ENCODE measurements at regions not wholly inside any gene's neighbourhood (a gene's known extent, or its start where the extent isn't known, plus 50 kb on each side); places are given as distances from the start of the nearest gene placed in this dataset.

- no peaks in the 10 kb centered on the region for H3K4me1 Mint-ChIP-seq
- H3K4me3 Mint-ChIP-seq = no peak overlapping the region
- TF ChIP-seq, protein P1, sequence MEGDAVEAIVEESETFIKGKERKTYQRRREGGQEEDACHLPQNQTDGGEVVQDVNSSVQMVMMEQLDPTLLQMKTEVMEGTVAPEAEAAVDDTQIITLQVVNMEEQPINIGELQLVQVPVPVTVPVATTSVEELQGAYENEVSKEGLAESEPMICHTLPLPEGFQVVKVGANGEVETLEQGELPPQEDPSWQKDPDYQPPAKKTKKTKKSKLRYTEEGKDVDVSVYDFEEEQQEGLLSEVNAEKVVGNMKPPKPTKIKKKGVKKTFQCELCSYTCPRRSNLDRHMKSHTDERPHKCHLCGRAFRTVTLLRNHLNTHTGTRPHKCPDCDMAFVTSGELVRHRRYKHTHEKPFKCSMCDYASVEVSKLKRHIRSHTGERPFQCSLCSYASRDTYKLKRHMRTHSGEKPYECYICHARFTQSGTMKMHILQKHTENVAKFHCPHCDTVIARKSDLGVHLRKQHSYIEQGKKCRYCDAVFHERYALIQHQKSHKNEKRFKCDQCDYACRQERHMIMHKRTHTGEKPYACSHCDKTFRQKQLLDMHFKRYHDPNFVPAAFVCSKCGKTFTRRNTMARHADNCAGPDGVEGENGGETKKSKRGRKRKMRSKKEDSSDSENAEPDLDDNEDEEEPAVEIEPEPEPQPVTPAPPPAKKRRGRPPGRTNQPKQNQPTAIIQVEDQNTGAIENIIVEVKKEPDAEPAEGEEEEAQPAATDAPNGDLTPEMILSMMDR (IDR thresholded peaks at IDR 0.05) = no peak
- H3K36me3 Mint-ChIP-seq (ENCODE audit: low read depth) = no peaks in the 10 kb centered on the region
- no peaks in the 10 kb centered on the region for H3K9me3 Mint-ChIP-seq
- peaks cover 28% of the 10 kb centered on the region for H3K27me3 Mint-ChIP-seq (ENCODE audit: low read depth, poor library complexity)
- no peak for DNase-seq
- H3K27ac Mint-ChIP-seq = no peak overlapping the region
Observed at GRCh38 chr16:82389956-82390650, 220.1 kb upstream of the MPHOSPH6 start.

GRCh38 chr16:82386761-82387160 lies 216.7 kb upstream of the MPHOSPH6 start:
- H3K4me3 Mint-ChIP-seq = no peak overlapping the region
- no peaks in the 10 kb centered on the region for H3K36me3 Mint-ChIP-seq (ENCODE audit: low read depth)
- H3K27me3 Mint-ChIP-seq (ENCODE audit: low read depth, poor library complexity) = peaks cover 24% of the 10 kb centered on the region
- H3K9me3 Mint-ChIP-seq = no peaks in the 10 kb centered on the region
- no peaks in the 10 kb centered on the region for H3K4me1 Mint-ChIP-seq
- no peak for DNase-seq
- no peak overlapping the region for H3K27ac Mint-ChIP-seq
- TF ChIP-seq, protein P1 (IDR thresholded peaks at IDR 0.05) = no peak

DNA sequence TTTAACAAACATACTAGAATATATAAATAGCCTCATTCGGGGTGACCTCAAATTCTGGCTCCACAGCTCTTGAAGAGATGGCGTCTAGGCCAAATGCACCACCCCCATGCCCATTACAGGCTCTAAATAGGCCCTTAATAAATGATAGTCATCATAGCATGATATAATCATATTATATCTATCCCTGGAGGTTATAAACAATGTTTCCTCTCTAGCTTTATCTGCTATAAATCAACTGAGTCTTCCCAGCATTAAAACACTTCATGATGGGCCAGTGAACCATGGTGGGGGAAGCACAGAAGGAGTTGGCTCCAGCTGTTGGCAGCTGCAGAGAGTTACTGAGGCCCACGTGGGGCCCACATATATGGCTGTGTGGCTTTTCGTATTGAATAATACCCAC lies 214.9 kb upstream of the MPHOSPH6 start:
- Mint-ChIP-seq H3K36me3 (ENCODE audit: low read depth) (no peaks in the 10 kb centered on the region), H3K27me3 (ENCODE audit: low read depth, poor library complexity) (peaks cover 30% of the 10 kb centered on the region), H3K4me1 (no peaks in the 10 kb centered on the region), H3K4me3 (no peak overlapping the region), H3K9me3 (peaks cover 5% of the 10 kb centered on the region), H3K27ac (no peak overlapping the region)
- TF ChIP-seq, protein P1 (IDR thresholded peaks at IDR 0.05) = no peak
- no peak for DNase-seq

- H3K4me1 Mint-ChIP-seq = no peaks in the 10 kb centered on the region
- no peak for DNase-seq
- no peaks in the 10 kb centered on the region for H3K36me3 Mint-ChIP-seq (ENCODE audit: low read depth)
Observed at GRCh38 chr16:82384017-82384416, 214.0 kb upstream of the MPHOSPH6 start.

GRCh38 chr16:82382521-82382920 lies 212.5 kb upstream of the MPHOSPH6 start:
- H3K27me3 Mint-ChIP-seq (ENCODE audit: low read depth, poor library complexity) = peaks cover 15% of the 10 kb centered on the region
- H3K4me1 Mint-ChIP-seq = no peaks in the 10 kb centered on the region
- H3K4me3 Mint-ChIP-seq = no peak overlapping the region
- H3K36me3 Mint-ChIP-seq (ENCODE audit: low read depth) = no peaks in the 10 kb centered on the region
- no peak overlapping the region for H3K27ac Mint-ChIP-seq
- TF ChIP-seq, protein P1 (IDR thresholded peaks at IDR 0.05) = no peak
- peaks cover 7% of the 10 kb centered on the region for H3K9me3 Mint-ChIP-seq
- DNase-seq = no peak

More at GRCh38 chr16:82384017-82384416, 214.0 kb upstream of the MPHOSPH6 start:
- H3K4me3 Mint-ChIP-seq = no peak overlapping the region
- TF ChIP-seq, protein P1 (IDR thresholded peaks at IDR 0.05) = no peak
- peaks cover 27% of the 10 kb centered on the region for H3K27me3 Mint-ChIP-seq (ENCODE audit: low read depth, poor library complexity)
- peaks cover 7% of the 10 kb centered on the region for H3K9me3 Mint-ChIP-seq
- H3K27ac Mint-ChIP-seq = no peak overlapping the region

- TF ChIP-seq, protein P1 (IDR thresholded peaks at IDR 0.05) = no peak
- no peak for DNase-seq
- peaks cover 7% of the 10 kb centered on the region for H3K9me3 Mint-ChIP-seq
- H3K27me3 Mint-ChIP-seq (ENCODE audit: low read depth, poor library complexity) = peaks cover 9% of the 10 kb centered on the region
- no peak overlapping the region for H3K4me3 Mint-ChIP-seq
- H3K27ac Mint-ChIP-seq = no peak overlapping the region
- H3K4me1 Mint-ChIP-seq = no peaks in the 10 kb centered on the region
- no peaks in the 10 kb centered on the region for H3K36me3 Mint-ChIP-seq (ENCODE audit: low read depth)
Observed at GRCh38 chr16:82379551-82379950, 209.5 kb upstream of the MPHOSPH6 start.
